HL-60 (cell line): ENCODE measurements at regions not wholly inside any gene's neighbourhood (a gene's known extent, or its start where the extent isn't known, plus 50 kb on each side); places are given as distances from the start of the nearest gene placed in this dataset.

Experiments
- DNase-seq, 2 experiments: peaks; one replicate each; pipeline ENCODE4 v3.0.0-alpha.2; 2010 to 2020; ENCODE audit warnings: low read depth in 1 of 2, low spot score in 1 of 2
- H3K27ac ChIP-seq: fragments of 250-450 bp; sonication (Bioruptor Pico); replicated peaks from 2 replicates; pipeline ENCODE4 v1.5.1; 2020; ENCODE audit warnings: mild to moderate bottlenecking, moderate library complexity
- H3K27me3 ChIP-seq: fragments of 250-450 bp; sonication (Bioruptor Pico); 2 replicates; pipeline ENCODE4 v1.5.1; 2021; ENCODE audit warnings: mild to moderate bottlenecking, moderate library complexity; ENCODE audit not compliant: insufficient read depth, poor library complexity, severe bottlenecking
- H3K4me3 ChIP-seq: replicated peaks from 2 replicates; pipeline ENCODE4 v1.5.1; 2011; ENCODE audit warnings: mild to moderate bottlenecking, control low read depth, low read length; ENCODE audit not compliant: insufficient read depth
- CTCF ChIP-seq: IDR thresholded peaks from one replicate; pipeline ENCODE4 v1.5.1; 2011; ENCODE audit warnings: low read length, control low read depth, inconsistent platforms; ENCODE audit not compliant: insufficient read depth
- GABPA ChIP-seq: IDR thresholded peaks from 2 replicates; pipeline ENCODE4 v1.6.1; 2012; ENCODE audit warnings: low read depth
- POLR2AphosphoS5 ChIP-seq: IDR thresholded peaks from 2 replicates; pipeline ENCODE4 v1.6.1; 2012; ENCODE audit warnings: low read depth
- REST ChIP-seq: IDR thresholded peaks from 2 replicates; pipeline ENCODE4 v1.6.1; 2012; ENCODE audit warnings: low read depth; ENCODE audit not compliant: insufficient replicate concordance
- SPI1 ChIP-seq: IDR thresholded peaks from 2 replicates; pipeline ENCODE4 v1.6.1; 2012; ENCODE audit warnings: low read depth, mild to moderate bottlenecking, borderline replicate concordance

GRCh38 chr11:92623055-92623454, 346.4 kb upstream of the MTNR1B start:
- Histone ChIP-seq H3K27me3 (no peaks in the 10 kb centered on the region), H3K4me3 (no peak overlapping the region), H3K27ac (no peak overlapping the region)
- DNase-seq, result no peak
- TF ChIP-seq CTCF (no peak), POLR2AphosphoS5 (no peak), GABPA (no peak), SPI1 (no peak), REST (no peak)

DNA sequence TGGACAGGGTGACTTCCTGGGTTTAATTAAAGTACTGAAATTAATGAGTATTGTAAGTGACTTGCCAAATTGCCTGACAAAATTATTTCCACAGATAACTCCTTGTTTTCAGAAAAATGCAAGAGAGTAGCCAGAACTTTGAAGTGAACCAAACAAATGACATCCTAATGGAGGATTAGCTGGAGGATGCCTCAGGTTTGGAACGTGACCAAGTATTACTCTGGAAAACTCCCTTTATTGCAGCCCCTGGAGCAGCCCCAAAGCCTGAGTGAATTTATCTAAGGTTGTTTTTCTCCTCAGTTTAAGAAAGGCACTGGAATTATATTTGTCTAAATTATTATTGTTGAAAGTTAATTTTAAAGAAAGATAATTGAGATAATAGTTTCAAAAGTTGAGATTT, 343.6 kb upstream of the MTNR1B start:
- Histone ChIP-seq H3K27ac (no peak overlapping the region), H3K27me3 (no peaks in the 10 kb centered on the region), H3K4me3 (no peak overlapping the region)
- TF ChIP-seq CTCF (no peak), SPI1 (no peak), REST (no peak), GABPA (no peak), POLR2AphosphoS5 (no peak)
- no peak for DNase-seq

GRCh38 chr11:92626624-92627023, 342.8 kb upstream of the MTNR1B start:
- DNase-seq, result no peak
- Histone ChIP-seq H3K4me3 (no peak overlapping the region), H3K27ac (no peak overlapping the region), H3K27me3 (no peaks in the 10 kb centered on the region)
- TF ChIP-seq POLR2AphosphoS5, result no peak
- no peak for TF ChIP-seq GABPA

- TF ChIP-seq CTCF, result no peak
- TF ChIP-seq REST, result no peak
- TF ChIP-seq GABPA, result no peak
- TF ChIP-seq SPI1, result no peak
- TF ChIP-seq POLR2AphosphoS5, result no peak
- H3K4me3 ChIP-seq, result no peak overlapping the region
- no peak overlapping the region for H3K27ac ChIP-seq
- no peak for DNase-seq
- H3K27me3 ChIP-seq, result no peaks in the 10 kb centered on the region
Observed at GRCh38 chr11:92627615-92628256, 341.7 kb upstream of the MTNR1B start.
